SK-N-SH treated with all-trans-retinoic acid at 6 μM for 48 hours (cell line): ENCODE measurements at regions not wholly inside any gene's neighbourhood (a gene's known extent, or its start where the extent isn't known, plus 50 kb on each side); places are given as distances from the start of the nearest gene placed in this dataset.

Experiments used
- BACH2 ChIP-seq: fragments of 250-450 bp; sonication (Bioruptor Pico); IDR thresholded peaks from 2 replicates; pipeline ENCODE4 v1.9.0; 2021; ENCODE audit warnings: mild to moderate bottlenecking, borderline replicate concordance
- ISL1 ChIP-seq: fragments of 250-450 bp; sonication (Bioruptor Pico); IDR thresholded peaks from 2 replicates; pipeline ENCODE4 v2.1.2; 2022; ENCODE audit warnings: mild to moderate bottlenecking, moderate library complexity
- ZFP30 ChIP-seq: fragments of 450-650 bp; formaldehyde crosslinking; IDR thresholded peaks from 2 replicates; pipeline ENCODE4 v1.5.0; 2022; ENCODE audit warnings: mild to moderate bottlenecking, moderate library complexity

GRCh38 chr21:18989953-18990495 lies 586.4 kb upstream of the TMPRSS15 start:
- TF ChIP-seq BACH2 (CRISPR knock-in tag) (no peak), ISL1 (CRISPR knock-in tag) (no peak), ZFP30 (CRISPR knock-in tag) (no peak)
